NCI-H82 treated with DMSO at 0.1 percent for 48 hours (cell line): ENCODE measurements at regions not wholly inside any gene's neighbourhood (a gene's known extent, or its start where the extent isn't known, plus 50 kb on each side); places are given as distances from the start of the nearest gene placed in this dataset.
"Not testable (repeated sequence)": the region's sequence is repeated elsewhere in the genome, so short reads cannot be mapped to it uniquely, and the experiment has no call there.

Experiments
- DNase-seq: peaks from one replicate; lab custom pipeline; 2025; ENCODE audit not compliant: unreplicated experiment; lab: John Stamatoyannopoulos, UW

DNA sequence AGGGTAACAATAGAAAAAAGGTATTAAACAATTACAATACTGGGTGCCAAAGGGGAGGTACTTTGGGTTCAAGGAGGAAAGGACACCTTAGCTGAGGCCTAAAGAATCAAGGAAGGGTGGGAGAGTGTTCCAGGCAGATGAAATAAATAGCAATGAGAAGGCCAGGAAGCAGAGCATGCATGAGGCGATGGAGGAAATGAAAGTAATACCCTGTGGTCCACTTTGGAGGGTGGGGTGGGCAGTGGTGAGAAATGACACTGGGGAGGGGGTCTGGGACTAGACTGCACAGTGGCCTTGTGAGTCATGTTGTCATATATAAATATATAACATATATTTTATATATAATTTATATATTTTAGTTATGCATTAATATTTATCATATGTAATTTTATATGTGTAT lies 55.9 kb downstream of the BHLHE40 start:
- DNase-seq = no peak

DNA sequence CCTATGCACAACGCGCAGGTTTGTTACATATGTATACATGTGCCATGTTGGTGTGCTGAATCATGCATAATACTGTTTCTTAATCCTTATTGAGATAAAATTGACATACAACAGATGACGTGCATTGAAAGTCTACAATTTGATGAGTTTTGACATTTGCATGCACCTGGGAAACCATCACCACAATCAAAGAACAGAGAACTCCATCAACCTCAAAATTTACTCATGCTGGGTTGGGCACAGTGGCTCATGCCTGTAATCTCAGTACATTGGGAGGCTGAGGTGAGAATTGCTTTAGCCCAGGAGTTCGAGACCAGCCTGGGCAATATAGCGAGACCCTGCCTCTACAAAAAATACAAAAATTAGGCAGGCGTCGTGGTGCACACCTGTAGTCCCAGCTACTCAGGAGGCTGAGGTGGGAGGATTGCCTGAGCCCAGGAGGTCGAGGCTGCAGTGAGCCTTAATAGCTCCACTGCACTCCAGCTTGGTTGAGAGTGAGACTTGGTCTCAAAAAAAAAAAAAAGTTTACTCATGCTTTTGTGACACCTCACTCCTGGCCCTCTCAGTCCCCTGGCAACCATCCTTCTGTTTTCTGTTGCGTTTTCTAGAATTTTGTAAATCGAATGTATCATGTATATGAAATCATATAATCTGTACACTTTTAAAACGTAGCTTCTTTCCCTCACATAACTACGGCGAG lies 56.6 kb downstream of the BHLHE40 start:
- DNase-seq = no peak

DNA sequence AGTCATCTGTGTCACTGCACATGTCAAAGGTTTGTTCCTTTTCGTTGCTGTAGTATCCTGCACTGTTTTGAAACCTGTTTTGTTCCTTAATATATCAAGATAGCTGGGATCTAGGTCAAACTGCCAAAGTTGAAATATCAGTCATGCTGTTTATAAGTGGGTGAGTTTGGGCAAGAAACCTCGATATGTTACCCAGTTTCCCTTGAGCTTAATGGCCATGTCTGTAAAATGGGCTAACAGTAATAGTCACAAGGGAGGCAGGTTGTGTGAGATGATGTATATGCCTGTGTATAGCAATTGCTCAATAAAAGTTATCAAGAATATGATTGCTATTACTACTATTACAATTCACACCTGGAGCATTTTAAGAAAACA lies 57.1 kb downstream of the BHLHE40 start:
- no peak for DNase-seq

DNA sequence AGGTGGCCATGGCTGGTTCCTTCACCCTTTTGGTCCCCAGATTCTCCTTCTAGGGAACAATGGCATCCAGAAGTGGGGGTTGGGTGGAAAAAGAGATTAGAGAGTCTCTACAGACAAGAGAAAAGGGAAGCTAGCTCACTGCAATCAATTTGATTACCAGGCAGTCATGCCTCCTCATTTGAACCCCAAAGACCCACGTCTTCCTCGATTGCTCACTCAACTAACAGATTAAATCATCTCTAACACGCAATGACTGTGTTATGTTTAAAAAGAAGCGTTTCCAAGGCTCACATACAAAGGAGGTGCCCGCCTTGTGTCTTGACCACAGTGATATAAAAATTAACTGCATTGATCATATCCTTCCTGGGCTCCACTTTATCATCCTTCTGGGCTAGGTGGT lies 57.6 kb downstream of the BHLHE40 start:
- no peak for DNase-seq

DNA sequence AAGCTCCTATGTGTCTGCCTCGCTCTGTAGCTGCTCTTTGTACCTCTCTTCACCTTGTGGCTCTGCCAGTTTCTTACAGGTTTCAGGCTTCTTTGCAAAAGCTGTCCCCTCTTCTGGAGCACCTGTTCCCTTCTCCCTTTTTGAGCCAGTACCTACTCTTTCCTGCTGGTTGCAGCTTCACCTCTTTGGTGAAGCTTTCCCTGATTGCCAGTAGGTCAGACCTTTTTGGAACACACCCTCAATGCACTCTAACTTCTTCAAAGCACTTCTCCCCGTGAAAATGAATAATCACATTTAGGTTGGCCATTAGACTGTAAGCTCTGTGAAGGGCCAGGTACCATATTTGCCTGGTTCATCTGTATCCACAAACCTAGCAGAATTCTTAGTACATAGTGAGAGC lies 60.3 kb downstream of the BHLHE40 start:
- no peak for DNase-seq

DNA sequence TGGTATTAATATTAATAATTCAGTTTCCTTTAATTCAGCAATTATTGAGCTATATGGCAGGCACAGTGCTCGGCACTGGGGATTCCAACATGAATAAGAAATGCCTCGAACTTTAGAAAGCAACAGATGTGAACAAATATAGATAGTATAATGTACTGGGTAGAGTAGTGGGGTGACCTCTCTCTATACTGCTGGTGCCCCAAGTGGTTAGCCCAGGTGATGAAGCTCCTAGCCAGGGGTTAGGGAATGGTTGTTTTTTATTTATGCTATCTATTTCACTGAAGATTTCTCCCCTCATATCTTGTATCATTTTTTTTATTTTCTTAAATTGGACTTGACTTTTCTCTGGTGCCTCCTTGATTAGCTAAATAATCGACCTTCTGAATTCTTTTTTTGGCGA lies 62.1 kb downstream of the BHLHE40 start:
- no peak for DNase-seq

DNA sequence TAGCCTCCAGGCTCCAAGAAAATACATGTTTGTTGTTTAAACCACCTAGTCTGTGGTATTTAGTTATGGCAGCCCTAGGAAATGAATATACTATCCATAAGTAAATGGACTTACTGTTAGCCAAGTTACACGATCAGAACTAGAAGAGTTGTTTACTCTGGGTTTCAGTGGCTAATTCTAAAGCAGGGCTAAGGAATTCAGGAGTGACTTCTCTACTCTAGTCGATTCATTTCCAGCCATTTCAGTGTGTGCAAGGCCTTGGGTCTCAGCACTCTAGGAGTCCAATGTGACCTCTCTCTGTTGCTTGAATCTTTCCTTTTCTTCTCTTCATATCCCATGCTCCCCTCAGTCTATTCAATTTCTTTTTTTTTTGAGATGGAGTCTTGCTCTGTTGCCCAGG lies 66.7 kb downstream of the BHLHE40 start:
- DNase-seq = no peak

DNA sequence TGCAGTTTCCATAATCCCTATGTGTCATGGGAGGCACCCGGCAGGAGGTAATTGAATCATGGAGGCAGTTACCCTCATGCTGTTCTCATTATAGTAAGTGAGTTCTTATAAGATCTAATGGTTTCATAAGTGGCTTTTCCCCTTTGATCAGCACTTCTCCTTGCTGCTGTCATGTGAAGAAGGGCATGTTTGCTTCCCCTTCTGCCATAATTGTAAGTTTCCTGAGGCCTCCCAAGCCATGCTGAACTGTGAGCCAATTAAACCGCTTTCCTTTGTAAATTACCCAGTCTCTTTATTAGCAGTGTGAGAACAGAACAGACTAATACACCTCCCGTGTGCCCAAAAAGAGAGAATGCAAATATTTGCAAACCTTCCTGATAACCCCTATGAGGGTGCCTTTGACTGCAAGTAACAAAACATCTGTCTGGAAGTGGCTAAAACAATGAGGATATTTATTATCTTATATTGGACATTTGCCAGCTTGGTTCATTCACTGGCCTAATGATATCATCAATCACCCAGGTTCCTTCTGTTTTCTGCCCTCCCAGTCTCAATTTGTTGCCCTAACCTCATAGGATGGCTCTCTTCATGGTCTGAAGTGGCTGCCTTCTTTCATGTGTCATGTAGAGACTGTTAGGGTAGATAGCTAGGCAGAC lies 68.7 kb downstream of the BHLHE40 start:
- peak; percentile 48 for DNase-seq

DNA sequence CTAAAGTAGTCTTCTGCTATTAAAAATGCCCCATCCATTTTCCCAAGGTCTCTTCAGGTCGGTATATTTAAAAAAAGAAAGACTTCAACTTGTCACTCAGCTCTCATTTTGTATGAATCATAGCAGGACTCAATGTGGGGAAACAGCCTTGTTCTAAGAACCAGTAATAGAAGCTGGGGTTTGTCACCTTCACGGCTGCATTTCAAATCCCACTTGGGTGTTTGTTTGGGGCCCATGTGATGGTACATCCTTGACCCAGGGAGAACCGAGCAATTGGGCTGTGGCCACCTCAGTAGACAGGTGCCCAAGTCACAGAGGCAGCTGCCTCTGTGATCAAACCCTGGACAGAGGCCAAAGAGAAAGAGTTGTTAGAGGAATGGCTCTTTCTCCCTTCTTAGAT lies 70.3 kb upstream of the ARL8B start:
- no peak for DNase-seq

DNA sequence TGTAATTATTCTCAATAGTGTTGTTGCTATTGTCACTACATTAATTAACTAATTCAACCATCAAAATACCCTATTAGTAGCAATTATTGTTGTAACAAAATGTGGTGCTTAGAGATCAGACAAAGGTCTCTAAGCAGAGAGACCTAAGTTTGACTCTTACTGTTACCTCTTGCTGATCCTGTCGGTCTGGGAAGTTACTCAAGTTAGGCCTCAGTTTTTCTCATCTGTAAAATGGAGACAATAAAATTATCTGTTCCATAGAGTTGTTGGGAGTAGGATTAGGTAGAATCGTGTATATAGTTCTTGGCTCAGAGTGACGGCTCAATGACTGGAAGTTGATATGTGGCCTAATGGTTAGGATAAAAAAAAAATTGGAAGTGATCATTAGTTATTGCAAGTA lies 69.8 kb upstream of the ARL8B start:
- no peak for DNase-seq

DNA sequence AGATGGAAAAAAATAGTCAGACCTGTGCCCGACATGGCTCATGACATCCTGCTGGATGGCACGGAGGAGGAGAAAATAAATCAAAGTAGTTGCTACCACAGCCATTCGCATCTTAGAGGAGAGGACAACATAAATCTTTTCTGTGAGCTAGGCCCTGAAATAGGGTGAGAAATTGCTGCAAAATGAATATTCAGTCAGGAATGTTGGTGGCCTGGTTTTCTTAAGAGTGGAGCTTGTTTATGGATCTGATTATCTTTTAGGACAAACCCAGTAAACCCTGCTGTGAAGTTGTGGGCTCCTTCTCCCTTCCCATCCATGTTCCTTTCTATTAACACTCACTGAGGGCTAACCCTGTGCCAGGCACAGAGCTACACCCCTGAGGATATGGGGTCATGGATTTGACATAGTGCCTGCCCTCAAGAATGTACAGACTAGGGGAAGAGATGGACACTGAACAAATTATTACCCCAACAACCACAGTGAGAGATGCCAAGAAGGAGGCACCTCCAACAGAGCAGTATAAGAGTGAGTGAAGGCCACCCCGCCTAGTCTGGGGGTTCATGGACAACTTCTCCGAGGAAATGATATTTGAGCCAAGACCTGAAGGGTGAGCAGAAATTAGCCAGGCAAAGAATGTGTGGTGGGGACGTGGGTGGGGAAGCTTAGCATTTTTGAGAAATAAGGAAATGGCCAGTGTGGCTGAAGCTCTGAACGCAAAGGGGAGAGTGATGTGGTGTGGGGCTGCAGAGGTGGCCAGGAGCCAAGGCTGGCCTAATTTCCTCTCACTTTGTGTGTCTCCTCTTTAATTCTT lies 68.9 kb upstream of the ARL8B start:
- DNase-seq = no peak

DNA sequence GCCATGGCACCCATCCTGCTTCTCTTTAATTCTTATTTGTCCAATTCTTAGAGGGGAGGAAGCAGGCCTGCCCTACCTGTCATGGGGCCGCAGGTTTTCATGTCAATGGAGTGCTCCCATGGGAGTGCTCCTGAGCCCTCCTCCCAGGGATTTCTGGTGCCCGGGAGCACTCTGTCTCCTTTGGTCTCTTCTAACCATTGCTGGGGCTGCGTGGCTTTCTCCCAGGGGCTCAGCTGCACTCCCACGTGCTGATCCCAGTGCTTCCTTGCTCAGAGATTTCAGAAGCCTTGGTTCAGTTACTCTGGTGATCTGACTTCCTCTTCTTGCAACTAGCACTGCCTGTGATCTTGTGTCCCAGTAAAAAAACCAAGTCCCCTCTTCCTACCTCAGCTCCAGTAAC lies 68.0 kb upstream of the ARL8B start:
- DNase-seq = no peak

DNA sequence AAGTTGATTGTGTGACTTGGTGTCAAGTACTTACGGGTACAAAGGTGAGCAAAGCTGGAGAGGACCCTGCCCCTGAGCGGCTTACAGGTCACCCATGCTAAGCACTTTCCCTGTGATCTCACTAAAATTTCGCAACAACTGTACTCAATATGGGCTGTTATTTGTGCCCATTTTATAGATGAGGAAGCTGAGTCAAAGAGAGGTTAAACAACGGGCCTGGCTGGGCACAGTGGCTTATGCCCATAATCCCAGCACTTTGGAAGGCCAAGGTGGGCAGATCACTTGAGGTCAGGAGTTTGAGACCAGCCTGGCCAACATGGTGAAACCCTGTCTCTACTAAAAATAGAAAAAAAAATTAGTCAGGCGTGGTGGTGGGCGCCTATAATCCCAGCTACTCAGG lies 67.5 kb upstream of the ARL8B start:
- not testable (repeated sequence) for DNase-seq

DNA sequence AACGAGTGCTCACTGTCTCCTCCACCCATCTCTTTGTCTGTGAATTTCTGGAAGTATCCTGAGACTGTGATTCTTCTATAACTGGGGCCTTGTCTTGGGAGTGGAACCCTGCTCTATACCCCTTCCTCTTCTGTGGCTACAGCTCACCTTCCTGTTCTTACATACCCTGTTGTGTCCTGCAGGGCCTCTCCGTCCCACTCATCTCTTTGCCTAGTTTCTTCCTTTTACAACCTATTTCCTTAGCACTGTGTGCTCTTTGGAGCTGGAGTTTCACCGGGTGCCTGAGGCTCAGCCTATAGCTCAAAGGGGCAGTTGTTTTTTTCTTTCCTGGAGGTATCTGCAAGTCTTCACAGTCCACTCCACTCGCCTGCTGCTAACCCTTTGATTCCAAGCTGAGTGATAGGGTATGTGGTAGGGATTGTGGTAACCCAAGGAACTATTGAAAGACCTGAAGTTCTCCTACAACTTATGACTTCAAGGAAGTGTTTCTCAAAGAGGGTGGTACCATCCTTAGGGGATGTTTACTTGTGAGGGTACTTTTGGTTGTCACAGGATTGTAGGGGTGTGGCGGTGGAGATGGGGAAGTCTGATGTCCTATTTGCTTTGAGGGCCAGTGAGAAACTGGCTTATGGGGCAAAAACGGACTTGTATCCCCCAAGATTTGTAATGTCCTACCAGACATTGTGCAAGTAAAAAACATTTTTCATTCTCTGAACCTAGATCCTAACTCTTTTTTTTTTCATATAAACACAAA lies 66.6 kb upstream of the ARL8B start:
- no peak for DNase-seq

DNA sequence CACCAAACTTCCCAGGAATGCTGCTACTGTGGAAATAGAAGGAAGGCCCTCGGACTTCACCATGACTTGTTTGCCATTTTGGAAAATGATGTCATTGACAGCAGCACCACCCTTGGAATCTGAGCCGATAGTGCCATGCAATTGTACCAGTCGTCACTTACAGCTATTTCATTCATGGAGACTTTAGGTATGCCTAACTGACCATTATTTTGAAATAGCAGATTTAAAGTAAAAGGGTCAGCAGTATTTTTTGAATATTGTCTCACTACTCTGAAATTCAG lies 66.0 kb upstream of the ARL8B start:
- DNase-seq = no peak

DNA sequence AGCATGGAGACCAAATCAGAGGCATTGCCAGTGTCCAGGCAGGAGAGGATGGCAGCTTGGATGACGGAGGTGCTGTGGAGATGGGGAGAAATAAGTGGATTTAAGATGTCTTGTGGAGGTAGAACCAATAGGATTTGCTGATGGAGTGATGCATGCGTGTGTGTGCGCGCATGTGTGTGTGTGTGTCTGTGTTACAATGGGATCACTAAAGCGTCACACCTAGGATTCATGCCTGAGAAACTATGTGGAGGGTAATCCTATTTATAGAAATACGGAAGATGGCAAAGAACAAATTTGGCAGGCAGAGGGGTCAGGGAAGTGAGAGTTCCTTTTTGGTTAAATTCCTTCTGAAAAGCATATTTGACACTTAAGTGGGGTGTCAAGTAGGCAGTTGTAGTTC lies 64.8 kb upstream of the ARL8B start:
- no peak for DNase-seq

DNA sequence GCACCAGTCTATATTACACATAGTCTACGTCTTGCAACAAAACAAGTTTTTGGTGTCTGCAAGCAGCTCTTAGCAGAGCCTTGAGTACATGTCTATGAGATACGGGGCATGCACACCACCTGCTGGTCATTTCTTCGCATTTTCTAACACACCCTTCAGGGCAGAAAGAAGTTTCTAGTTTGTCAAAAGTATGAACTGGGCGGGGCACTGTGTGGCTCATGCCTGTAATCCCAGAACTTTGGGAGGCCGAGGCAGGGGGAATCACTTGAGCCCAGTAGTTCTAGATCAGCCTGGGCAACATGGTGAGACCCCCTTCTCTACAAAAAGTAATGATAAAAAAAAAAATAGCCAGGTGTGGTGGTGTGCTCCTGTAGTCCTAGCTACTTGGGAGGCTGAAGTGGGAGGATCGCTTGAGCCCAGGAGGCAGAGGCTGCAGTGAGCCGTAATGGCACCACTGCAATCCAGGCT lies 64.2 kb upstream of the ARL8B start:
- DNase-seq = peak; percentile 38

DNA sequence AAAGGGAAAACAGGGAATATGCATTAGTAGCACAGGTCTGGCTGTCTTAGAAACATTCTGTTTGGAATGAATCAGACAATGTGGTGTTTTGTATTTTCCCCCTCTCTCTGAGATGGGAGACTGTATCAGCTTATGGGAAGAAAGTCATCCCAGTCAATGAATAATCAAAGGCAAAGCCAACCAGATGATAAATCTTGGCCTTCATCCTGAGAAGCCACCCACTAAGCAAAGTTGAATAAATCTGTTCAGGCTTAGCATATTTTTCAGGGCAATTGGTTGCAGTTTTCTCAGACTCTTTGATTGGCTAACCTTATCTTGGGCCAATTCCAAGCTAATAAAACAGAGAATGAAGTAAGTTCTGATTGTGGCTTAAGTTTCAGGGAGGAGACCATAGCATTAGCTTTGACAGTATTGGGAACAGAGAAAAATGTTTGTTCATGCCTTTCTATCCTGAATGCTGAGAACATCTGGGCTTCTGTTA lies 63.6 kb upstream of the ARL8B start:
- no peak for DNase-seq

DNA sequence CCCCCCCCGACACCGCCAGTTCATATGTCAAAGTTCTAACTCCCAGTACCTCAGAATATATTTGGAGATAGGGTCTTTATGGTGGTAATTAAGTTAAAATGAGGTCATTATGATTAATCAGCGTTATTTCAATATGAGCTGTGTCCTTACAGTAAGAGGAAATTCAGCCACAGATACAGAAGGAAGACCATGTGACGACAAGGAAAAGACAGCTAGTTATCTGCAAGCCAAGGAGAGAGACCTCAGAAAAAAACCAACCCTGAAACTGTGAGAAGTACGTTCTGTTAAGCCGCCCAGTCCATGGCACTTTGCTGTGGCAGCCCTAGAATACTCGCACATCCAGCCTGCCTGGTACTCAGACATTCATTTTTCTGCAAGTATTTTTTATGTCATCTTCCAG lies 62.3 kb upstream of the ARL8B start:
- no peak for DNase-seq

DNA sequence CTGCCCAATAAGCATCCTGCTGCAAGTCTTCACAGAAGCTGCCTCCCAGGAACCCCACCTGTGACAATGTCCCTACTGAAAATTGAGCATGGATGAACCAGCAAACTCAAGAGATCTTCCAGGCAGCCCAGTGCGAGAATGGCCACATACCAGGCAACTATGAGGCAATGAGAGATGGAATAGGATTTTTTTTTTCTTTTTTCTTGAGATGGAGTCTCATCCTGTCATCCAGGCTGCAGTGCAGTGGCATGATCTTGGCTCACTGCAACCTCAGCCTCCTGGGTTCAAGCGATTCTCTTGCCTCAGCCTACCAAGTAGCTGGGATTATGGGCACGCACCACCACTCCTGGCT lies 60.9 kb upstream of the ARL8B start:
- no peak for DNase-seq

DNA sequence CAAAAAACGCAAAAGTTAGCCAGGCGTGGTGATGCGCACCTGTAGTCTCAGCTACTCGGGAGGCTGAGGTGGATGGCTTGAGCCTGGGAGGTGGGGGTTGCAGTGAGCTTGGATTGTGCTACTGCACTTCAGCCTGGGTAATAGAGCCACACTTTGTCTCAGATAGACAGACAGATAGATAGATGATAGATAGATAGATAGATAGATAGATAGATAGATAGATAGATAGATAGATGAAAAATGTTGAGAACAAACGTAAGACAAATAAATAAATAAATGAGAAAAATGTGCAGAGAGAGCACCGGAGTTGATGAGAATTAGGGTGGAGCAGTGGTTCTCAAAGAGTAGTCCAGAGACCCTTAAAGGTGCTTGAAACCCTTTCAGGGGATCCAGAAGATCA lies 58.4 kb upstream of the ARL8B start:
- DNase-seq = no peak
